ENCODE measurements at regions not wholly inside any gene's neighbourhood (a gene's known extent, or its start where the extent isn't known, plus 50 kb on each side); places are given as distances from the start of the nearest gene placed in this dataset.

DNA sequence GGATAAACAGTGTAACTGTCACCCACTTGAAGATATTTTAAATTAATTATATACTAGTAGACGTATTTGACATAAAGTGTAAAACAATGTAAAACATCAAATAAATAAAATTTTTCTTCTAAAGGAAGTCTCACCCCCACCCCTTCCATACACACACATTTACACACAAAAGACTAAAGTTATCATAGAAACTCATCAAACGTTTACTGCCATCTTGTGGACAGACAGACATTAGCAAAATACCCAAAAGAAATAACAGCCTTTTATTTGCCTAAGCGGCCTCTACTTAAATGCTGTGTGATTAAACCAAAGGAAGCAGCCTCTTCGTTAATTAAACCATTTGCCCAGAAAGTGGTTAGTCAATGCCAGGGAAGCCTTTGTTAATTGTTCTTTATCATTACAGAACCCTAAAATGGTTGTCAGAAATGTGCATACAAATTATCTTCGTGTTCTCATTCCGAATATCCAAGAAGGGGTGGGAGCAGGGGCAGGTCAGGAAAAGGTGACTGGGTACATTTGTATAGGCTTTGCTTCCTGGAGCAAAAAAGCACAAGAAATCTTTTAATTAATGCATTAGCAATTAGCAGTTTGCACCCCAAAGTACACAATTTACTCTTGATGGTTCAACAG lies 176.2 kb upstream of the SASH1 start:
- Histone ChIP-seq H3K4me1 (ENCODE audit: control insufficient read depth, insufficient read depth, low read length) (peaks cover 9% of the 10 kb centered on the region), H3K9ac (ENCODE audit: extremely low read depth, low read length, poor library complexity, severe bottlenecking) (no peak overlapping the region), H3K4me3 (ENCODE audit: low read length) (no peak overlapping the region), H3K27me3 (ENCODE audit: control insufficient read depth, insufficient read depth, low read length, poor library complexity, severe bottlenecking) (no peaks in the 10 kb centered on the region), H3K27ac (ENCODE audit: low read depth, low read length) (no peak overlapping the region), H3K36me3 (ENCODE audit: control insufficient read depth, insufficient read depth, low read length) (no peaks in the 10 kb centered on the region), H3K9me3 (ENCODE audit: control insufficient read depth, low read length) (no peaks in the 10 kb centered on the region)
- H3K9me3 Mint-ChIP-seq: no peaks in the 10 kb centered on the region
- peak; percentile 85 for TF ChIP-seq CTCF (conservative IDR thresholded peaks at IDR 0.05)
- H3K27me3 Mint-ChIP-seq (ENCODE audit: insufficient read depth): no peaks in the 10 kb centered on the region
- no peaks in the 10 kb centered on the region for H3K4me1 Mint-ChIP-seq
- no peak for DNase-seq
- WGBS, 2 experiments (ENCODE audit: insufficient coverage in 1 of 2, insufficient read length in 1 of 2): 44 to 48% methylated on average over 5 of the region's 6 CpGs
- H3K4me3 Mint-ChIP-seq: no peak overlapping the region
- H3K36me3 Mint-ChIP-seq (ENCODE audit: low read depth): no peaks in the 10 kb centered on the region
- H3K27ac Mint-ChIP-seq: no peak overlapping the region

GRCh38 chr6:148169706-148170105 lies 172.9 kb upstream of the SASH1 start:
- H3K9me3 ChIP-seq (ENCODE audit: control insufficient read depth, low read length): no peaks in the 10 kb centered on the region
- Mint-ChIP-seq H3K27ac (no peak overlapping the region), H3K27me3 (ENCODE audit: insufficient read depth) (no peaks in the 10 kb centered on the region), H3K36me3 (ENCODE audit: low read depth) (no peaks in the 10 kb centered on the region), H3K4me1 (peaks cover 5% of the 10 kb centered on the region), H3K4me3 (no peak overlapping the region), H3K9me3 (no peaks in the 10 kb centered on the region)
- no peak for TF ChIP-seq CTCF (conservative IDR thresholded peaks at IDR 0.05)
- H3K27me3 ChIP-seq (ENCODE audit: control insufficient read depth, insufficient read depth, low read length, poor library complexity, severe bottlenecking): no peaks in the 10 kb centered on the region
- 80 to 82% methylated on average over 7 to 8 of the region's 8 CpGs for WGBS, 2 experiments (ENCODE audit: insufficient coverage in 1 of 2, insufficient read length in 1 of 2)
- no peak for DNase-seq
- H3K36me3 ChIP-seq (ENCODE audit: control insufficient read depth, insufficient read depth, low read length): no peaks in the 10 kb centered on the region
- H3K9ac ChIP-seq (ENCODE audit: extremely low read depth, low read length, poor library complexity, severe bottlenecking): no peak overlapping the region
- H3K4me1 ChIP-seq (ENCODE audit: control insufficient read depth, insufficient read depth, low read length): peaks cover 13% of the 10 kb centered on the region
- no peak overlapping the region for H3K4me3 ChIP-seq (ENCODE audit: low read length)
- H3K27ac ChIP-seq (ENCODE audit: low read depth, low read length): no peak overlapping the region

- WGBS, 2 experiments (ENCODE audit: insufficient coverage in 1 of 2, insufficient read length in 1 of 2): 100% methylated on average over 1 of the region's 1 CpG; no CpG with 5 or more reads in 1 of the 2 experiments
- Mint-ChIP-seq H3K4me1 (peaks cover 5% of the 10 kb centered on the region), H3K27me3 (ENCODE audit: insufficient read depth) (no peaks in the 10 kb centered on the region), H3K9me3 (no peaks in the 10 kb centered on the region), H3K36me3 (ENCODE audit: low read depth) (no peaks in the 10 kb centered on the region), H3K4me3 (no peak overlapping the region), H3K27ac (no peak overlapping the region)
- Histone ChIP-seq H3K9ac (ENCODE audit: extremely low read depth, low read length, poor library complexity, severe bottlenecking) (no peak overlapping the region), H3K4me3 (ENCODE audit: low read length) (no peak overlapping the region), H3K4me1 (ENCODE audit: control insufficient read depth, insufficient read depth, low read length) (peaks cover 13% of the 10 kb centered on the region), H3K9me3 (ENCODE audit: control insufficient read depth, low read length) (no peaks in the 10 kb centered on the region), H3K27me3 (ENCODE audit: control insufficient read depth, insufficient read depth, low read length, poor library complexity, severe bottlenecking) (no peaks in the 10 kb centered on the region), H3K36me3 (ENCODE audit: control insufficient read depth, insufficient read depth, low read length) (no peaks in the 10 kb centered on the region), H3K27ac (ENCODE audit: low read depth, low read length) (no peak overlapping the region)
- no peak for TF ChIP-seq CTCF (conservative IDR thresholded peaks at IDR 0.05)
- no peak for DNase-seq
Observed at GRCh38 chr6:148170286-148170685, 172.4 kb upstream of the SASH1 start.

Data from endodermal cell (in vitro differentiated cells).